Peyer's patch (tissue), 4 donors: ENCODE measurements at regions not wholly inside any gene's neighbourhood (a gene's known extent, or its start where the extent isn't known, plus 50 kb on each side); places are given as distances from the start of the nearest gene placed in this dataset.

Experiments used
- POLR2A ChIP-seq, 2 donors: fragments of 450-650 bp; IDR thresholded peaks; one replicate each; pipeline ENCODE4 v1.5.1; 2017; ENCODE audit warnings: antibody characterized with exemption in 2 of 2, mild to moderate bottlenecking in 2 of 2, moderate library complexity in 2 of 2
- TF ChIP-seq, protein P1 (sequence below), 6 experiments: fragments of 450-650 bp in 4 of 6; fragments of 200-600 bp in 2 of 6; sonication (generic) in 1 of 6; IDR thresholded peaks; one replicate each; pipeline ENCODE4 v1.5.1; 2017 to 2019; ENCODE audit warnings: antibody characterized with exemption in 6 of 6, mild to moderate bottlenecking in 3 of 6, moderate library complexity in 1 of 6

DNA sequence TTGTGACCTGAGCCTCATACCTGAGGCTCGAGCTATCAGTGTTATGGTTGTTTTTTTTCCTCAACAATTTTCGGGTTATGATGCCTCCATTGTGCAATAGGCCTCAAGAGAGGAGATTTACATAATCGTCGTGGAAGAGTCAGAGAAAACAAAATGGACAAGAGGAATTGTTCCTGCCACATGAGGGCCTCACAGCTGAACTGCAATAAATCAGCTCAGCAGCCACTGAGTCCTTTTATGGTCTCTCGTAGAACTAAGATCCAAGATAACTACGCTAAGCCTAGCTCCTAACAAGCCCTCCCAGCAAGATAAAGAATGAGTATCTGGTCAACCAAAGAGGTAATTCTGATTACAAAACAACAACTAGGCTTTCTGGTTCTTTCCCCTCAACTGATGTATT is 336.8 kb downstream of the WDR11 start:
- TF ChIP-seq, protein P1, sequence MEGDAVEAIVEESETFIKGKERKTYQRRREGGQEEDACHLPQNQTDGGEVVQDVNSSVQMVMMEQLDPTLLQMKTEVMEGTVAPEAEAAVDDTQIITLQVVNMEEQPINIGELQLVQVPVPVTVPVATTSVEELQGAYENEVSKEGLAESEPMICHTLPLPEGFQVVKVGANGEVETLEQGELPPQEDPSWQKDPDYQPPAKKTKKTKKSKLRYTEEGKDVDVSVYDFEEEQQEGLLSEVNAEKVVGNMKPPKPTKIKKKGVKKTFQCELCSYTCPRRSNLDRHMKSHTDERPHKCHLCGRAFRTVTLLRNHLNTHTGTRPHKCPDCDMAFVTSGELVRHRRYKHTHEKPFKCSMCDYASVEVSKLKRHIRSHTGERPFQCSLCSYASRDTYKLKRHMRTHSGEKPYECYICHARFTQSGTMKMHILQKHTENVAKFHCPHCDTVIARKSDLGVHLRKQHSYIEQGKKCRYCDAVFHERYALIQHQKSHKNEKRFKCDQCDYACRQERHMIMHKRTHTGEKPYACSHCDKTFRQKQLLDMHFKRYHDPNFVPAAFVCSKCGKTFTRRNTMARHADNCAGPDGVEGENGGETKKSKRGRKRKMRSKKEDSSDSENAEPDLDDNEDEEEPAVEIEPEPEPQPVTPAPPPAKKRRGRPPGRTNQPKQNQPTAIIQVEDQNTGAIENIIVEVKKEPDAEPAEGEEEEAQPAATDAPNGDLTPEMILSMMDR (IDR thresholded peaks at IDR 0.05): peak in 3 of 6 experiments; percentile 62 to 69 (median 68)
- no peak for TF ChIP-seq POLR2A (IDR thresholded peaks at IDR 0.05)
